ENCODE measurements at regions not wholly inside any gene's neighbourhood (a gene's known extent, or its start where the extent isn't known, plus 50 kb on each side); places are given as distances from the start of the nearest gene placed in this dataset.
"Not testable (repeated sequence)": the region's sequence is repeated elsewhere in the genome, so short reads cannot be mapped to it uniquely, and the experiment has no call there.

- DNase-seq: no peak
These were observed 73.7 kb upstream of the TMEM229A start for GRCh38 chr7:124106575-124106974.

GRCh38 chr7:124101173-124101768 lies 68.4 kb upstream of the TMEM229A start:
- DNase-seq: no peak

GRCh38 chr7:124100190-124100589 lies 67.3 kb upstream of the TMEM229A start:
- no peak for DNase-seq

GRCh38 chr7:124099585-124099984 lies 66.7 kb upstream of the TMEM229A start:
- not testable (repeated sequence) for DNase-seq

DNA sequence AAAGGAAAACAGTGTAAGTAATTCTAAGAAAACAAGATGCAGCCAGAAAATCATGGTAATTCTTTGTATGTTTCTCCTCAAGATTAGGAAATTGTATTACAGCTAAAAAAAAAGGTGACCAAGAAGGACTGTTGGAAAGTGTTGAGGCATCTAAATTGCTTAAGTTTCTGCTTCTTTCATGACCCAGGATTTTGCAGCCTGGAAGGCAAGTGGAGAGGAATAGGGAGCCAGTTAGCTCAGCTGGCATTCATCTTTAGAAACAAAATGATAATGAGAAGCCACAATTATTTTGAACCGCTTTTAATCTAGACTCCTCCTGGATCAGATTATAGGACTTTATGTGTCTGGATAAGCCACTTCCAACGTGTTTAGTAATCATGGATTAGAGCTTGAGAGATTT lies 56.8 kb upstream of the TMEM229A start:
- no peak for DNase-seq

DNA sequence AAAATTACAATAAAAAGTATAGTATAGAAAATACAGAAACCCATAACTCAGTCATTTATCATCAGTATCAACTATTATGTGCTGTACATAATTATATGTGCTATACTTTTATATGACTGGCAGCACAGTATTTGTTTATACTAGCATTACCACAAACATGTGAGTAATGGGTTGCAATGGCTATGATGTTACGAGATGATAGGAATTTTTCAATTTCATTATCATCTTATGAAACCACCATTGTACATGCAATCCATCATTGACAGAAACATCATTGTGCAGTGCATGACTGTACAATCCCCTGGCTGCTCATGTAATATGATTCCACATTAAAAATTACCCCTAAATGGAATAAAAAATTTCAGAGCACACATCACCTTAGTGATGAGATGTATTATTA lies 55.7 kb upstream of the TMEM229A start:
- no peak for DNase-seq

DNA sequence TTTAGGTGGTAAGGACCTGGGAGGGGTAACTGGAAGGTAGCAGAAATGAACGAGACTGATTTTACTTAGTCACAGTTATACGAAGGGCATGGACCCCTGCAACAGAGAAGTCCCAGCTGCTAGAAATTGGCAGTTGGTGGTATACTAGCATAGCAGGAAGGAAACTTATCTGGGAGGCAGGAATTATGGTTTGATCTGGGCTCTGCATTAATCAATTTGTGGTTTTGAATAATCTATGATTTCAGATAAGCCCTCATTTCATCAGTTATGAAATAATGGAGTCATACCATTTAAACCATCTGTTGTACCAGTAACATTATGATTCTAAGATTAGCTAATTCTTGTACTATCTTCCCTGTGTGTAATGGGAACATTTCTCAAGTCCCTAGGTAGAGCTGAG lies 54.0 kb upstream of the TMEM229A start:
- DNase-seq: no peak

- DNase-seq: no peak
These were observed 52.3 kb upstream of the TMEM229A start for GRCh38 chr7:124085179-124085578.

DNA sequence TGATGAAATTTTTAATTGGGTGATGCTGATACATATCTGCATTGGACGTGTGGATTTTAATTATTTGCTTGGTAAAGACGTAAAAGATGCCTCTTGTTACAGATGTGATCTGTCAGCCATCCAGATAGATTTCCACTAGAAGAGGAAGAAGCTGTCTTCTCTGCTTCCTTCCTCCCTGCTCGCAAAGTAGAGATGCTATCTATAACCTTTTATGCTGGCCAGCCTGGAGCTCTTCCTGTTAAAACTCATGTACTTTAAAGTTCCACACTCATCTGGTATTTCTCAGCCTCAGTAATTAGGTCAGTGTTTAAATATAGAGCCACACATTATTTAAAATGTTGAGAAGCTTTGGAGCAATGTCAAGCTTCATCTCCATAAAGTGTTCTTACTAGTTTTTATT lies 51.2 kb upstream of the TMEM229A start:
- DNase-seq: no peak

Measured in fibroblast of skin of abdomen (primary cell).